ENCODE measurements at regions not wholly inside any gene's neighbourhood (a gene's known extent, or its start where the extent isn't known, plus 50 kb on each side); places are given as distances from the start of the nearest gene placed in this dataset.

- ChIA-PET CTCF (interaction anchor here (1.2 to 1.6 kb wide), 3 partner anchors 12 to 183 kb away, joined by 3 to 9 read pairs (median 4); partner anchors contain the start of gene PITPNM2), POLR2A (no interaction called here)
- no peaks in the 10 kb centered on the region for H3K36me3 ChIP-seq (ENCODE audit: control insufficient read depth in 2 of 2, extremely low read depth in 1 of 2, insufficient read depth in 2 of 2, low read length in 2 of 2)
- no peak overlapping the region for H3K4me3 ChIP-seq (replicated peaks in 1 of 3; ENCODE audit: insufficient read depth in 1 of 3, low read depth in 1 of 3, low read length in 3 of 3)
- no TSS peak for BruUV-seq (replicated peaks)
- no peaks in the 10 kb centered on the region for H3K4me1 ChIP-seq (ENCODE audit: control insufficient read depth, extremely low read depth, insufficient read depth, low read length)
- H3K9me3 ChIP-seq (replicated peaks; ENCODE audit: control insufficient read depth, insufficient read depth, low read length), result no peaks in the 10 kb centered on the region
- H2AFZ ChIP-seq (ENCODE audit: low read depth, low read length), result no peak overlapping the region
- no peak for FAIRE-seq
- H3K9me1 ChIP-seq (replicated peaks; ENCODE audit: control insufficient read depth, extremely low read depth, insufficient read depth, low read length), result no peaks in the 10 kb centered on the region
- H3K9ac ChIP-seq (replicated peaks; ENCODE audit: extremely low read depth, insufficient read depth, low read length), result no peak overlapping the region
- intact Hi-C loops (cut with micrococcal nuclease) (no loop called here), dilution Hi-C loops (cut with MboI; ENCODE audit: extremely low pct_ligation_motif_present, low sequenced_read_pairs) (no loop called here)
- H4K20me1 ChIP-seq (replicated peaks; ENCODE audit: control insufficient read depth, extremely low read depth, insufficient read depth, low read length), result no peaks in the 10 kb centered on the region
- H3K4me2 ChIP-seq (ENCODE audit: insufficient read depth, low read length), result no peak overlapping the region
- no peaks in the 10 kb centered on the region for H3K79me2 ChIP-seq (ENCODE audit: control insufficient read depth, insufficient read depth, low read length)
- H3K27ac ChIP-seq (ENCODE audit: insufficient read depth, low read depth, low read length), result no peak overlapping the region
- DNase-seq (ENCODE audit: low read depth, low spot score), result no peak
- no peak for TF ChIP-seq EZH2 (IDR thresholded peaks at IDR 0.05; ENCODE audit: borderline replicate concordance, low read depth, low read length, severe bottlenecking)
- TF ChIP-seq FOS (IDR thresholded peaks at IDR 0.05; ENCODE audit: borderline replicate concordance, insufficient read depth, low read length), result no peak
- TF ChIP-seq MYC (IDR thresholded peaks at IDR 0.05; ENCODE audit: low read depth, low read length), result no peak
- no peak for TF ChIP-seq GATA2 (IDR thresholded peaks at IDR 0.05; ENCODE audit: insufficient read depth, insufficient read length, low read depth, low read length)
- no peaks in the 10 kb centered on the region for H3K27me3 ChIP-seq (ENCODE audit: control insufficient read depth in 2 of 2, insufficient read depth in 2 of 2, low read length in 2 of 2)
Observed at GRCh38 chr12:123055281-123055766, 74.8 kb downstream of the ARL6IP4 start.

GRCh38 chr12:123054371-123054770 lies 73.9 kb downstream of the ARL6IP4 start:
- H3K9me3 ChIP-seq (replicated peaks; ENCODE audit: control insufficient read depth, insufficient read depth, low read length), result no peaks in the 10 kb centered on the region
- DNase-seq (ENCODE audit: low read depth, low spot score) (no peak), FAIRE-seq (no peak)
- no peaks in the 10 kb centered on the region for H3K27me3 ChIP-seq (ENCODE audit: control insufficient read depth in 2 of 2, insufficient read depth in 2 of 2, low read length in 2 of 2)
- H3K79me2 ChIP-seq (ENCODE audit: control insufficient read depth, insufficient read depth, low read length), result no peaks in the 10 kb centered on the region
- TF ChIP-seq POLR2A (IDR thresholded peaks at IDR 0.05; ENCODE audit: low read depth, low read length), result no peak
- TF ChIP-seq CTCF (IDR thresholded peaks at IDR 0.05; ENCODE audit: extremely low read depth in 1 of 2, insufficient read depth in 1 of 2, low read depth in 1 of 2, low read length in 2 of 2), result no peak
- no peak for TF ChIP-seq JUN (IDR thresholded peaks at IDR 0.05; ENCODE audit: borderline replicate concordance, insufficient read depth, insufficient read length, low read depth)
- TF ChIP-seq GATA2 (IDR thresholded peaks at IDR 0.05; ENCODE audit: insufficient read depth, insufficient read length, low read depth, low read length), result no peak
- TF ChIP-seq POLR2AphosphoS5 (IDR thresholded peaks at IDR 0.05; ENCODE audit: insufficient read depth, low read depth, low read length), result no peak
- TF ChIP-seq MAX (IDR thresholded peaks at IDR 0.05; ENCODE audit: insufficient read depth, insufficient read length), result no peak
- no peak for TF ChIP-seq MYC (IDR thresholded peaks at IDR 0.05; ENCODE audit: low read depth, low read length)
- no peak for TF ChIP-seq FOS (IDR thresholded peaks at IDR 0.05; ENCODE audit: borderline replicate concordance, insufficient read depth, low read length)
- no peak for TF ChIP-seq EZH2 (IDR thresholded peaks at IDR 0.05; ENCODE audit: borderline replicate concordance, low read depth, low read length, severe bottlenecking)
- BruUV-seq (replicated peaks), result no TSS peak
- no peak overlapping the region for H3K27ac ChIP-seq (ENCODE audit: insufficient read depth, low read depth, low read length)
- H2AFZ ChIP-seq (ENCODE audit: low read depth, low read length), result no peak overlapping the region
- H3K4me2 ChIP-seq (ENCODE audit: insufficient read depth, low read length), result no peak overlapping the region
- intact Hi-C loops (cut with micrococcal nuclease) (no loop called here), dilution Hi-C loops (cut with MboI; ENCODE audit: extremely low pct_ligation_motif_present, low sequenced_read_pairs) (no loop called here)
- POLR2A ChIA-PET, result no interaction called here
- H3K9ac ChIP-seq (replicated peaks; ENCODE audit: extremely low read depth, insufficient read depth, low read length), result no peak overlapping the region
- H4K20me1 ChIP-seq (replicated peaks; ENCODE audit: control insufficient read depth, extremely low read depth, insufficient read depth, low read length), result no peaks in the 10 kb centered on the region
- H3K4me1 ChIP-seq (ENCODE audit: control insufficient read depth, extremely low read depth, insufficient read depth, low read length), result no peaks in the 10 kb centered on the region
- no peaks in the 10 kb centered on the region for H3K9me1 ChIP-seq (replicated peaks; ENCODE audit: control insufficient read depth, extremely low read depth, insufficient read depth, low read length)
- CTCF ChIA-PET, result no interaction called here
- no peaks in the 10 kb centered on the region for H3K36me3 ChIP-seq (ENCODE audit: control insufficient read depth in 2 of 2, extremely low read depth in 1 of 2, insufficient read depth in 2 of 2, low read length in 2 of 2)
- H3K4me3 ChIP-seq (replicated peaks in 1 of 3; ENCODE audit: insufficient read depth in 1 of 3, low read depth in 1 of 3, low read length in 3 of 3), result no peak overlapping the region

Data from endothelial cell of umbilical vein (primary cell).